Hindlimb muscle (tissue), 1 donor: ENCODE measurements at regions not wholly inside any gene's neighbourhood (a gene's known extent, or its start where the extent isn't known, plus 50 kb on each side); places are given as distances from the start of the nearest gene placed in this dataset.

ENCODE experiments used
- DNase-seq: peaks from one replicate; pipeline ENCODE4 v3.0.0-alpha.2; 2013

- no peak for DNase-seq
These were observed 156.1 kb downstream of the DLL1 start for GRCh38 chr6:170134471-170135440.

- no peak for DNase-seq
These were observed 156.8 kb downstream of the DLL1 start for GRCh38 chr6:170134031-170134470.

GRCh38 chr6:170132561-170132991, 158.3 kb downstream of the DLL1 start:
- no peak for DNase-seq

GRCh38 chr6:170132011-170132521, 158.8 kb downstream of the DLL1 start:
- no peak for DNase-seq

- DNase-seq = no peak
These were observed 159.5 kb downstream of the DLL1 start for GRCh38 chr6:170131351-170131750.

- DNase-seq = no peak
These were observed 160.1 kb downstream of the DLL1 start for GRCh38 chr6:170130771-170131241.

GRCh38 chr6:170130201-170130621, 160.7 kb downstream of the DLL1 start:
- DNase-seq = no peak

- DNase-seq = peak; percentile 48
These were observed 161.1 kb downstream of the DLL1 start for GRCh38 chr6:170129691-170130171.

GRCh38 chr6:170128811-170129681, 161.8 kb downstream of the DLL1 start:
- no peak for DNase-seq

- no peak for DNase-seq
These were observed 162.5 kb downstream of the DLL1 start for GRCh38 chr6:170128346-170128745.

- no peak for DNase-seq
These were observed 163.7 kb downstream of the DLL1 start for GRCh38 chr6:170127151-170127550.

- DNase-seq = no peak
These were observed 165.2 kb downstream of the DLL1 start for GRCh38 chr6:170125456-170126300.

- DNase-seq = no peak
These were observed 166.0 kb downstream of the DLL1 start for GRCh38 chr6:170124836-170125235.

- no peak for DNase-seq
These were observed 166.7 kb downstream of the DLL1 start for GRCh38 chr6:170124150-170124549.

GRCh38 chr6:170122651-170123050, 168.2 kb downstream of the DLL1 start:
- DNase-seq = no peak

GRCh38 chr6:170117111-170117972, 173.5 kb downstream of the DLL1 start:
- DNase-seq = no peak

GRCh38 chr6:170116636-170117035, 174.2 kb downstream of the DLL1 start:
- no peak for DNase-seq

- no peak for DNase-seq
These were observed 175.7 kb downstream of the DLL1 start for GRCh38 chr6:170114956-170115855.

GRCh38 chr6:170114187-170114945, 176.5 kb downstream of the DLL1 start:
- no peak for DNase-seq
